T-helper 2 cell treated with Interferon-gamma antibody and Interleukin-4, amounts not matched to agents 100 ng/mL and 5 ng/mL, for 36 hours (primary cell): ENCODE measurements at regions not wholly inside any gene's neighbourhood (a gene's known extent, or its start where the extent isn't known, plus 50 kb on each side); places are given as distances from the start of the nearest gene placed in this dataset.

Experiments
- intact Hi-C: fragments of 100-400 bp; cut with micrococcal nuclease; formaldehyde crosslinking; loops from one replicate; pipeline ENCODE4 v1.15.1; 2023

- intact Hi-C loops = no loop called here
Observed at GRCh38 chr4:123308667-123309066, 87.9 kb upstream of the SPRY1 start.

- intact Hi-C loops = no loop called here
Observed at GRCh38 chr4:123312116-123312515, 84.5 kb upstream of the SPRY1 start.

- intact Hi-C loops = no loop called here
Observed at GRCh38 chr4:123312951-123313592, 83.5 kb upstream of the SPRY1 start.

- intact Hi-C loops = no loop called here
Observed at GRCh38 chr4:123315617-123316016, 81.0 kb upstream of the SPRY1 start.

GRCh38 chr4:123317211-123317610 is 79.4 kb upstream of the SPRY1 start:
- intact Hi-C loops = no loop called here

GRCh38 chr4:123319639-123320038 is 77.0 kb upstream of the SPRY1 start:
- intact Hi-C loops = no loop called here

- intact Hi-C loops = no loop called here
Observed at GRCh38 chr4:123323998-123324397, 72.6 kb upstream of the SPRY1 start.

- intact Hi-C loops = no loop called here
Observed at GRCh38 chr4:123325241-123325681, 71.3 kb upstream of the SPRY1 start.

- intact Hi-C loops = no loop called here
Observed at GRCh38 chr4:123327346-123327745, 69.2 kb upstream of the SPRY1 start.

GRCh38 chr4:123327846-123328429 is 68.7 kb upstream of the SPRY1 start:
- intact Hi-C loops = no loop called here

GRCh38 chr4:123338715-123339114 is 57.9 kb upstream of the SPRY1 start:
- intact Hi-C loops = no loop called here

- intact Hi-C loops = loop anchor here (10.0 kb wide), 1 partner anchor 55 kb away; no protein-coding TSS in a partner anchor
Observed at GRCh38 chr4:123339507-123340380, 56.9 kb upstream of the SPRY1 start.

- intact Hi-C loops = loop anchor here (10.0 kb wide), 1 partner anchor 56 kb away; no protein-coding TSS in a partner anchor
Observed at GRCh38 chr4:123340381-123340701, 56.3 kb upstream of the SPRY1 start.

GRCh38 chr4:123342498-123342897 is 54.1 kb upstream of the SPRY1 start:
- intact Hi-C loops = loop anchor here (10.0 kb wide), 1 partner anchor 58 kb away; no protein-coding TSS in a partner anchor

GRCh38 chr4:123343400-123344041 is 53.1 kb upstream of the SPRY1 start:
- intact Hi-C loops = loop anchor here (10.0 kb wide), 1 partner anchor 59 kb away; no protein-coding TSS in a partner anchor

- intact Hi-C loops = loop anchor here (10.0 kb wide), 1 partner anchor 61 kb away; no protein-coding TSS in a partner anchor
Observed at GRCh38 chr4:123345137-123345934, 51.3 kb upstream of the SPRY1 start.

GRCh38 chr4:123345935-123346300 is 50.7 kb upstream of the SPRY1 start:
- intact Hi-C loops = loop anchor here (10.0 kb wide), 1 partner anchor 61 kb away; no protein-coding TSS in a partner anchor

GRCh38 chr4:123346330-123346940 is 50.2 kb upstream of the SPRY1 start:
- intact Hi-C loops = loop anchor here (10.0 kb wide), 1 partner anchor 62 kb away; no protein-coding TSS in a partner anchor
